ENCODE measurements at regions not wholly inside any gene's neighbourhood (a gene's known extent, or its start where the extent isn't known, plus 50 kb on each side); places are given as distances from the start of the nearest gene placed in this dataset.

GRCh38 chr2:106572541-106573450 is 85.6 kb downstream of the CD8B2 start:
- DNase-seq = no peak

GRCh38 chr2:106573773-106574172 is 86.6 kb downstream of the CD8B2 start:
- no peak for DNase-seq

GRCh38 chr2:106575955-106576354 is 88.8 kb downstream of the CD8B2 start:
- DNase-seq = peak; percentile 90

DNA sequence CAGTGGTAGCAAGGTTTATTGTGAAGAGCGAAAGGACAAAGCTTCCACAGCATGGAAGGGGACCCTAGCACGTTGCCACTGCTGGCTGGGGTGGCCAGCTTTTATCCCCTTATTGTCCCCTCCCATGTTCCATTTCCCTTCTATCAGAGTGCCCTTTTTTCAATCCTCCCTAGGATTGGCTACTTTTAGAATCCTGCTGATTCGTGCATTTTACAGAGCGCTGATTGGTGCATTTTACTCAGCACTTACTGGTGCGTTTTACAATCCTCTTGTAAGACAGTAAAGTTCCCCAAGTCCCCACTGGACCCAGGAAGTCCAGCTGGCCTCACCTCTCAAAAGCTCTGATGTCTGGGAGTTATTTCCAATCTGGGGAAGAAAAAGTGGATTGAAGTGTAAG is 90.1 kb downstream of the CD8B2 start:
- DNase-seq = no peak

DNA sequence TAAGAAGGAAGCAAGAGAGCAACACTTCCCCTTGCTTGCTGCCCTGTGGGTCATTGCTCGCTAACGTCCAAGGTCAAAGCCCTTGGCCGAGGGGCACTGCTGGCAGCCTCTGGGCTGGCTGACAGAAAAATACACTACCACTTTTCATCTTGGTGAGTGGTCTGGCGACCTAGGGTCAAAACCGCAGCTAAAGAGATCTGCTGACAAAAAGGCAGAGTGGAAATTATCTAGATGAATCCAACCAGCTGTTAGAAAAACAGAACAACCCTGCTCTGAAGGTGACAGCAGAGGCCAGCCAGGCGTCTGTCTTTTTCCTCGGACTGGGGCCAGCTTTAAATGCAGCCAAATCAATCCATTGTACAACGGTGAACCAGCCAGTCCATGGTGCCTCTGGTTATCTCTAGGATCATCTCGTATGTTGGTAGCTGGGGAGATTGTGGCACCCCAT is 92.6 kb downstream of the CD8B2 start:
- no peak for DNase-seq

- DNase-seq = no peak
These were observed 93.1 kb downstream of the CD8B2 start for GRCh38 chr2:106580241-106580640.

GRCh38 chr2:106581328-106581727 is 94.2 kb downstream of the CD8B2 start:
- DNase-seq = peak; percentile 97

GRCh38 chr2:106581755-106582147 is 94.6 kb downstream of the CD8B2 start:
- DNase-seq = no peak

- peak; percentile 83 for DNase-seq
These were observed 95.3 kb downstream of the CD8B2 start for GRCh38 chr2:106582148-106583143.

DNA sequence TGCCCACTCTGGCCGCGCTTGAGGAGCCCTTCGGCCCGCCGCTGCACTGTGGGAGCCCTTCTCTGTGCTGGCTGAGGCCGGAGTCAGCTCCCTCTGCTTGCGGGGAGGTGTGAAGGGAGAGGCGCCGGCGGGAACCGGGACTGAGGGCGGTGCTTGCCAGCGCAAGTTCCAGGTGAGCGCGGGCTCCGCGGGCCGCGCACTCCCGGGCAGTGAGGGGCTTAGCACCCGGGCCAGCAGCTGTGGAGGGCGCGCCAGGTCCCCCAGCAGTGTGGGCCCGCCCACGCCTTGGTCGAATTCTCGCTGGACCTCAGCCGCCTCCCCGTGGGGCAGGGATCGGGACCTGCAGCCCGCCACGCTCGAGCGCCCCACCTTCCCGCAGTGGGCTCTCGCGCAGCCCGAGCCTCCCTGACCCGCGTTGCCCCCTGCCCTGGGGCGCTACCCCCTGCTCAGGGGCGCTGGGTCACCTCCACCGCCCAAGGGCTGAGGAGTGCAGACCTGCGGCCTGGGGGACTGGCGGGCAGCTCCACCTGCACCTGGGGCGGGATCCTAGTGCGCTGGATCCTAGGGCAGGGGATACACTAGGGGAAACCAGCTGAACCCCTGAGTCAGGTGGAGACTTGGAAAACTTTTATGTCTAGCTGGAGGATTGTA is 97.3 kb downstream of the CD8B2 start:
- DNase-seq = no peak

DNA sequence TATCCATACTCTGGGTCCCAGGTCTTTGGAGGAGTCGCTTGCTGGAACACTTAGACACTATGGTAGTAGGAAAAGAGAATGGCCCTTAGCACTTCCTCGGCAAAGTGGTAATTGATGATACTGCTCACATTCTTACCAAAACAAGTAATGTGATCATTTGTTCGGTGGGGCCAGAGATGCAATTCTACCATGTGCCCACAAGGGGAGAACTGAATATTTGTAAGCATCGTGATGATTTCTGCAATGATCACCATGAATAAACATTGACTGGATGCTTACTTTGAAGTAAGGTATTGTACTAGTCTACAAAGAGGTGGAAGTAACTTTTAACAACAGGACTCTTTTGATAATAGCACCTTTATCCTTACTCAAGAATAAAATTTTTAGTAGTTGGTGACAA is 109.7 kb downstream of the CD8B2 start:
- DNase-seq = no peak

DNA sequence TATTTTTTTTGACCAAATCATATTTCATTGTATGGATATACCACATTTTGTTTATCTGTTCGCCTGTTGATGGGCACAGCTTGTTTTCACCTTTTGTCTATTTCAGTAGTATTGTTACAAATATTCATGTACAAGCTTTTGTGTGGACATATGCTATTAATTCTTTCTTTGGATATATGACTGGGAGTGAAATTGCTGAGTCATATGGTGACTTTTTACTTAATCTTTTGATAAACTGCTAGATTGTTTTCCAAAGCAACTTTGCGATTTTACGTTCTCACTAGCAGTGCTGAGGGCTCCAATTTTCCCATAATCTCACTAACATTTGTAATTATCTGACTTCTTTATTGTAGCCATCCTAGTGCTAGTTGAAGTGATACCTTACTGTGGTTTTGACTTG is 112.4 kb downstream of the CD8B2 start:
- DNase-seq = no peak

DNA sequence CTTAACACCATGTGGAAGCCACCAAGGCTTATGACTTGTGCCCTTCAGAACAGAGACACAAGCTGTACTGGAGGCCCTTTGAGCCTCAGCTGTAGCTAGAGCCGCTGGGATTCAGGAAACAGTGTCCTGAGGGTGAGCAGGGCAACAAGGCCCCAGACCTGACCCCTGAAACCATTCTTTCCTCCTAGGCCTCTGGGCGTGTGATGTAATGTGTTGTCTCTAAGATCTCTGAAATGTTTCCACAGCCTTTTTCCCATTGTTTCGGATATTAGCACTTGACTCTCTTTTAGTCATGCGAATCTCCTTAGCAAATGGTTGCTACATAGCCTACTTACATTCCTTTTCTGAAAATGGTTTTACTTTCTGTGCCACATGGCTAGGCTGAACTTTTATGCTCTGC is 114.9 kb downstream of the CD8B2 start:
- DNase-seq = no peak

- no peak for DNase-seq
These were observed 119.5 kb downstream of the CD8B2 start for GRCh38 chr2:106606652-106607051.

- no peak for DNase-seq
These were observed 120.2 kb downstream of the CD8B2 start for GRCh38 chr2:106607371-106607770.

GRCh38 chr2:106609780-106610179 is 122.6 kb downstream of the CD8B2 start:
- no peak for DNase-seq

DNA sequence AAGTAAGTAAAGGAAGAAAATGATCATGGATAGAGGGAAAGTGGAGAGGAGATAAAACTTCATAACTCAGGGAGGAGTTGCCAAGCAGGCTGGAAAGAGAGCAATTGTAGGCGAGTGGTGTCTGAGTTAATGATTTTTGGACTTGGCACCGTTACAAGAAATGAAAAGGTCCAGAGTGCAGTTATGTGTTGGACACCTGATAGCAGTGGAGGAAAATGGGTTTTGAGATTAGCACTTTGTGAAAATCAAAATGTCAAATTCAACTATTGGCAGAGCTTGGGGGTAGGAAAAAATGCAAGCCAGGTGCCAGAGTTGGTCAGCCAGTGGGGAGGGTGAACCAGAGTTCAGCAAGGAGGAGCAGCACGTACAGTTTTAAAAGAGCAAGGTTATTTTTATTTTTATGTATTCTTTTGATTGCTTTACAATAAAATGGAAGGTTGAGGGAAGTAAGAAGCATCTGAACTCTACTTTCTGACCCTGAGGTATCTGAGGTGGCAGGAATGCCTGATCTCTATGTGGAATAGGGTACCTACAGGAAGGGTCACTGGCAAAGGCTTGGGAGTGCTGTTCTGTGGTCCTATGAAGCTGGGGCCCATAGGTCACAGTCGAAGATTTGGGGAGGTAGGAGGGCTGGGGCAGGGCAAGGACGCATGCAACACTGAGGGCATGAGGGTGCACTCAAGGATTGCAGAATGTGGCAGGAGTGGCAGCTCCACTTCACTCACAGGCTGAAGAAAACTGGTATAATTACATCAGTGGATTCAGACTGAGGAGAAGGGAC is 127.5 kb downstream of the CD8B2 start:
- no peak for DNase-seq

GRCh38 chr2:106618614-106619013 is 131.4 kb downstream of the CD8B2 start:
- DNase-seq = no peak

DNA sequence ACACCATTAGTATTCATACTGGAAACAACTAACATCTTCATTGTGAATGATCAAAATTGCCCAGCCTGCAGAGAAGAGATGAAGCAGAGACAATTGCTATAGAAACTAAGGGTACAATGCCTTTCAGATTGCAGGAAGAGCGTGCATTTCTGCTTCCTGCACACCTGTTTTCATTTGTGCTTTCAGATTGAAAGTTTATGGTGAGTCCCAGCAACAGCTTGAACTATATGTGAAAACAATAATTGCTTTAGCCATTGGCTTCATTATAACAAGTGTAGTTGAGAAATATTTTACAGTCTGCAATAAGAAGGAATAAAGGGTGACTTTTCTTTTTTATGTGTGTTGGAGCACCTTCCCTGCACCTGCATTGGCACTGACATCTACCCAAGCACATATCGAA is 136.3 kb downstream of the CD8B2 start:
- DNase-seq = no peak

- DNase-seq = no peak
These were observed 137.7 kb downstream of the CD8B2 start for GRCh38 chr2:106624787-106625380.

- no peak for DNase-seq
These were observed 141.2 kb downstream of the CD8B2 start for GRCh38 chr2:106628377-106628776.

DNA sequence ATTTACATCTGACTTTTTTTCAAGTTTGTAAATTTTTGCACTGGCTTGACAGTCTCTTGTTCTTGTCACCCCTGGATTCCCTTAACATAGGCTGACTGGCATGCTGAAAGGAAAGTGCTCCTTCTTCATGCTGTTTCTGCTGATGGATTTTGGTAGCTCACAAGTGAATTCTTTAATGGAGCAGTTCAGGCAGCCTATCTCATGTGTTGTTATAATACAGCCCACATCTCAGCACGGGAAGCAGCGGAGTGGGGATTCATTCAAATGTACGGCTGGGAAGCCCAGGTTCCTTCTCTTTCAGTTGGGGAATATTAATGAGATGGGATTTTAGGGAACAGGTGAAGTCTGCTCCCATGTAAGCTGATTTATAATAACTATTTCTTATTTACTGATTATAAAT is 142.8 kb downstream of the CD8B2 start:
- DNase-seq = no peak
